ENCODE measurements at regions not wholly inside any gene's neighbourhood (a gene's known extent, or its start where the extent isn't known, plus 50 kb on each side); places are given as distances from the start of the nearest gene placed in this dataset.

DNA sequence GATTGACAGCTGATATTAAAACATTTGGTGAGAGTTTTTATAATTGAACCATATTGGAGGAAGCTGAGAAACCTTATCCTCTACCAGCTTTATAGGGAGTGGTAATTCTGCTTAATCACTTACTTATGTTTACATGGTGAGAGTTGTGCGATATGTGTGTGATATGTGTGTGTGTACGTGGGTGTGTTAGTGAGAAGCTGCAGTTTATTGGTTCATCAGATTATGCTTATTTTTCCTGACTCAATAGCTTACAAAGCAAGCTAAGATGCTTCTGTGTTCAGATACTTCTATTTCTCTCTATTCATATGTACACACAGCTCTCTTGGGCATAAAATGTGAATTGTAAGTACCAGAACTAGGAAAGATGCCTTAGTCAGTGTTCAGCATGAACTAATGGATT, 343.7 kb downstream of the GRIA2 start:
- H3K4me3 Mint-ChIP-seq = no peak overlapping the region
- H3K36me3 Mint-ChIP-seq (ENCODE audit: low read depth) = no peaks in the 10 kb centered on the region
- no peaks in the 10 kb centered on the region for H3K27me3 Mint-ChIP-seq (ENCODE audit: insufficient read depth, low read depth, poor library complexity)
- TF ChIP-seq, protein P1, sequence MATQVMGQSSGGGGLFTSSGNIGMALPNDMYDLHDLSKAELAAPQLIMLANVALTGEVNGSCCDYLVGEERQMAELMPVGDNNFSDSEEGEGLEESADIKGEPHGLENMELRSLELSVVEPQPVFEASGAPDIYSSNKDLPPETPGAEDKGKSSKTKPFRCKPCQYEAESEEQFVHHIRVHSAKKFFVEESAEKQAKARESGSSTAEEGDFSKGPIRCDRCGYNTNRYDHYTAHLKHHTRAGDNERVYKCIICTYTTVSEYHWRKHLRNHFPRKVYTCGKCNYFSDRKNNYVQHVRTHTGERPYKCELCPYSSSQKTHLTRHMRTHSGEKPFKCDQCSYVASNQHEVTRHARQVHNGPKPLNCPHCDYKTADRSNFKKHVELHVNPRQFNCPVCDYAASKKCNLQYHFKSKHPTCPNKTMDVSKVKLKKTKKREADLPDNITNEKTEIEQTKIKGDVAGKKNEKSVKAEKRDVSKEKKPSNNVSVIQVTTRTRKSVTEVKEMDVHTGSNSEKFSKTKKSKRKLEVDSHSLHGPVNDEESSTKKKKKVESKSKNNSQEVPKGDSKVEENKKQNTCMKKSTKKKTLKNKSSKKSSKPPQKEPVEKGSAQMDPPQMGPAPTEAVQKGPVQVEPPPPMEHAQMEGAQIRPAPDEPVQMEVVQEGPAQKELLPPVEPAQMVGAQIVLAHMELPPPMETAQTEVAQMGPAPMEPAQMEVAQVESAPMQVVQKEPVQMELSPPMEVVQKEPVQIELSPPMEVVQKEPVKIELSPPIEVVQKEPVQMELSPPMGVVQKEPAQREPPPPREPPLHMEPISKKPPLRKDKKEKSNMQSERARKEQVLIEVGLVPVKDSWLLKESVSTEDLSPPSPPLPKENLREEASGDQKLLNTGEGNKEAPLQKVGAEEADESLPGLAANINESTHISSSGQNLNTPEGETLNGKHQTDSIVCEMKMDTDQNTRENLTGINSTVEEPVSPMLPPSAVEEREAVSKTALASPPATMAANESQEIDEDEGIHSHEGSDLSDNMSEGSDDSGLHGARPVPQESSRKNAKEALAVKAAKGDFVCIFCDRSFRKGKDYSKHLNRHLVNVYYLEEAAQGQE (IDR thresholded peaks at IDR 0.05; ENCODE audit: unreplicated experiment) = no peak
- TF ChIP-seq POLR2AphosphoS5 (IDR thresholded peaks at IDR 0.05; ENCODE audit: low read depth) = no peak
- no peak for TF ChIP-seq CREB1 (CRISPR knock-in tag; IDR thresholded peaks at IDR 0.05; ENCODE audit: low read depth)
- TF ChIP-seq, protein P2, sequence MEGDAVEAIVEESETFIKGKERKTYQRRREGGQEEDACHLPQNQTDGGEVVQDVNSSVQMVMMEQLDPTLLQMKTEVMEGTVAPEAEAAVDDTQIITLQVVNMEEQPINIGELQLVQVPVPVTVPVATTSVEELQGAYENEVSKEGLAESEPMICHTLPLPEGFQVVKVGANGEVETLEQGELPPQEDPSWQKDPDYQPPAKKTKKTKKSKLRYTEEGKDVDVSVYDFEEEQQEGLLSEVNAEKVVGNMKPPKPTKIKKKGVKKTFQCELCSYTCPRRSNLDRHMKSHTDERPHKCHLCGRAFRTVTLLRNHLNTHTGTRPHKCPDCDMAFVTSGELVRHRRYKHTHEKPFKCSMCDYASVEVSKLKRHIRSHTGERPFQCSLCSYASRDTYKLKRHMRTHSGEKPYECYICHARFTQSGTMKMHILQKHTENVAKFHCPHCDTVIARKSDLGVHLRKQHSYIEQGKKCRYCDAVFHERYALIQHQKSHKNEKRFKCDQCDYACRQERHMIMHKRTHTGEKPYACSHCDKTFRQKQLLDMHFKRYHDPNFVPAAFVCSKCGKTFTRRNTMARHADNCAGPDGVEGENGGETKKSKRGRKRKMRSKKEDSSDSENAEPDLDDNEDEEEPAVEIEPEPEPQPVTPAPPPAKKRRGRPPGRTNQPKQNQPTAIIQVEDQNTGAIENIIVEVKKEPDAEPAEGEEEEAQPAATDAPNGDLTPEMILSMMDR (conservative IDR thresholded peaks at IDR 0.05; ENCODE audit: low read depth in 2 of 2) = no peak
- TF ChIP-seq STAT1 (IDR thresholded peaks at IDR 0.05; ENCODE audit: unreplicated experiment) = no peak
- TF ChIP-seq JUNB (IDR thresholded peaks at IDR 0.05; ENCODE audit: unreplicated experiment) = no peak
- no peak for TF ChIP-seq EZH2 (IDR thresholded peaks at IDR 0.05; ENCODE audit: low read depth, unreplicated experiment)
- no peak for TF ChIP-seq ZNF331 (CRISPR knock-in tag; IDR thresholded peaks at IDR 0.05; ENCODE audit: low read depth)
- no peak for TF ChIP-seq ZNF114 (CRISPR knock-in tag; IDR thresholded peaks at IDR 0.05)
- no peak for TF ChIP-seq NANOG (IDR thresholded peaks at IDR 0.05; ENCODE audit: borderline replicate concordance)
- TF ChIP-seq, protein P3, sequence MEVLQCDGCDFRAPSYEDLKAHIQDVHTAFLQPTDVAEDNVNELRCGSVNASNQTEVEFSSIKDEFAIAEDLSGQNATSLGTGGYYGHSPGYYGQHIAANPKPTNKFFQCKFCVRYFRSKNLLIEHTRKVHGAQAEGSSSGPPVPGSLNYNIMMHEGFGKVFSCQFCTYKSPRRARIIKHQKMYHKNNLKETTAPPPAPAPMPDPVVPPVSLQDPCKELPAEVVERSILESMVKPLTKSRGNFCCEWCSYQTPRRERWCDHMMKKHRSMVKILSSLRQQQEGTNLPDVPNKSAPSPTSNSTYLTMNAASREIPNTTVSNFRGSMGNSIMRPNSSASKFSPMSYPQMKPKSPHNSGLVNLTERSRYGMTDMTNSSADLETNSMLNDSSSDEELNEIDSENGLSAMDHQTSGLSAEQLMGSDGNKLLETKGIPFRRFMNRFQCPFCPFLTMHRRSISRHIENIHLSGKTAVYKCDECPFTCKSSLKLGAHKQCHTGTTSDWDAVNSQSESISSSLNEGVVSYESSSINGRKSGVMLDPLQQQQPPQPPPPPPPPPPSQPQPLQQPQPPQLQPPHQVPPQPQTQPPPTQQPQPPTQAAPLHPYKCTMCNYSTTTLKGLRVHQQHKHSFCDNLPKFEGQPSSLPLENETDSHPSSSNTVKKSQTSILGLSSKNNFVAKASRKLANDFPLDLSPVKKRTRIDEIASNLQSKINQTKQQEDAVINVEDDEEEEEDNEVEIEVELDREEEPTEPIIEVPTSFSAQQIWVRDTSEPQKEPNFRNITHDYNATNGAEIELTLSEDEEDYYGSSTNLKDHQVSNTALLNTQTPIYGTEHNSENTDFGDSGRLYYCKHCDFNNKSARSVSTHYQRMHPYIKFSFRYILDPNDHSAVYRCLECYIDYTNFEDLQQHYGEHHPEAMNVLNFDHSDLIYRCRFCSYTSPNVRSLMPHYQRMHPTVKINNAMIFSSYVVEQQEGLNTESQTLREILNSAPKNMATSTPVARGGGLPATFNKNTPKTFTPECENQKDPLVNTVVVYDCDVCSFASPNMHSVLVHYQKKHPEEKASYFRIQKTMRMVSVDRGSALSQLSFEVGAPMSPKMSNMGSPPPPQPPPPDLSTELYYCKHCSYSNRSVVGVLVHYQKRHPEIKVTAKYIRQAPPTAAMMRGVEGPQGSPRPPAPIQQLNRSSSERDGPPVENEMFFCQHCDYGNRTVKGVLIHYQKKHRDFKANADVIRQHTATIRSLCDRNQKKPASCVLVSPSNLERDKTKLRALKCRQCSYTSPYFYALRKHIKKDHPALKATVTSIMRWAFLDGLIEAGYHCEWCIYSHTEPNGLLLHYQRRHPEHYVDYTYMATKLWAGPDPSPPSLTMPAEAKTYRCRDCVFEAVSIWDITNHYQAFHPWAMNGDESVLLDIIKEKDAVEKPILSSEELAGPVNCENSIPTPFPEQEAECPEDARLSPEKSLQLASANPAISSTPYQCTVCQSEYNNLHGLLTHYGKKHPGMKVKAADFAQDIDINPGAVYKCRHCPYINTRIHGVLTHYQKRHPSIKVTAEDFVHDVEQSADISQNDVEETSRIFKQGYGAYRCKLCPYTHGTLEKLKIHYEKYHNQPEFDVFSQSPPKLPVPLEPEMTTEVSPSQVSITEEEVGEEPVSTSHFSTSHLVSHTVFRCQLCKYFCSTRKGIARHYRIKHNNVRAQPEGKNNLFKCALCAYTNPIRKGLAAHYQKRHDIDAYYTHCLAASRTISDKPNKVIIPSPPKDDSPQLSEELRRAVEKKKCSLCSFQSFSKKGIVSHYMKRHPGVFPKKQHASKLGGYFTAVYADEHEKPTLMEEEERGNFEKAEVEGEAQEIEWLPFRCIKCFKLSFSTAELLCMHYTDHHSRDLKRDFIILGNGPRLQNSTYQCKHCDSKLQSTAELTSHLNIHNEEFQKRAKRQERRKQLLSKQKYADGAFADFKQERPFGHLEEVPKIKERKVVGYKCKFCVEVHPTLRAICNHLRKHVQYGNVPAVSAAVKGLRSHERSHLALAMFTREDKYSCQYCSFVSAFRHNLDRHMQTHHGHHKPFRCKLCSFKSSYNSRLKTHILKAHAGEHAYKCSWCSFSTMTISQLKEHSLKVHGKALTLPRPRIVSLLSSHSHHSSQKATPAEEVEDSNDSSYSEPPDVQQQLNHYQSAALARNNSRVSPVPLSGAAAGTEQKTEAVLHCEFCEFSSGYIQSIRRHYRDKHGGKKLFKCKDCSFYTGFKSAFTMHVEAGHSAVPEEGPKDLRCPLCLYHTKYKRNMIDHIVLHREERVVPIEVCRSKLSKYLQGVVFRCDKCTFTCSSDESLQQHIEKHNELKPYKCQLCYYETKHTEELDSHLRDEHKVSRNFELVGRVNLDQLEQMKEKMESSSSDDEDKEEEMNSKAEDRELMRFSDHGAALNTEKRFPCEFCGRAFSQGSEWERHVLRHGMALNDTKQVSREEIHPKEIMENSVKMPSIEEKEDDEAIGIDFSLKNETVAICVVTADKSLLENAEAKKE (CRISPR knock-in tag; IDR thresholded peaks at IDR 0.05) = no peak
- TF ChIP-seq, protein P4, sequence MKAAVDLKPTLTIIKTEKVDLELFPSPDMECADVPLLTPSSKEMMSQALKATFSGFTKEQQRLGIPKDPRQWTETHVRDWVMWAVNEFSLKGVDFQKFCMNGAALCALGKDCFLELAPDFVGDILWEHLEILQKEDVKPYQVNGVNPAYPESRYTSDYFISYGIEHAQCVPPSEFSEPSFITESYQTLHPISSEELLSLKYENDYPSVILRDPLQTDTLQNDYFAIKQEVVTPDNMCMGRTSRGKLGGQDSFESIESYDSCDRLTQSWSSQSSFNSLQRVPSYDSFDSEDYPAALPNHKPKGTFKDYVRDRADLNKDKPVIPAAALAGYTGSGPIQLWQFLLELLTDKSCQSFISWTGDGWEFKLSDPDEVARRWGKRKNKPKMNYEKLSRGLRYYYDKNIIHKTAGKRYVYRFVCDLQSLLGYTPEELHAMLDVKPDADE (IDR thresholded peaks at IDR 0.05) = no peak
- no peak for TF ChIP-seq EZH2phosphoT487 (IDR thresholded peaks at IDR 0.05; ENCODE audit: unreplicated experiment)
- Histone ChIP-seq H2AFZ (peak overlapping the region; percentile 61; the same call in 1 of the 2 replicates), H3K27me3 (ENCODE audit: insufficient read depth) (no peaks in the 10 kb centered on the region), H3K4me2 (no peak overlapping the region), H3K4me3 (no peak overlapping the region), H3K4me1 (ENCODE audit: insufficient read depth) (no peaks in the 10 kb centered on the region), H3K27ac (ENCODE audit: low read depth) (no peak overlapping the region), H3K9me2 (ENCODE audit: insufficient read depth) (no peaks in the 10 kb centered on the region), H4K20me1 (replicated peaks; ENCODE audit: insufficient read depth) (no peaks in the 10 kb centered on the region), H3K36me3 (ENCODE audit: insufficient read depth) (no peaks in the 10 kb centered on the region), H3F3A (replicated peaks; ENCODE audit: low read depth) (no peaks in the 10 kb centered on the region), H3K79me2 (replicated peaks; ENCODE audit: insufficient read depth) (no peaks in the 10 kb centered on the region)
- peak overlapping the region; percentile 47; the same call in 1 of the 2 replicates for H3K27ac Mint-ChIP-seq
- DNase-seq (ENCODE audit: low spot score) = no peak
- no peaks in the 10 kb centered on the region for H3K4me1 Mint-ChIP-seq
- ATAC-seq = no peak
- H3K9me3 Mint-ChIP-seq = no peaks in the 10 kb centered on the region
